Astrocyte (in vitro differentiated cells and primary cell): ENCODE measurements at regions not wholly inside any gene's neighbourhood (a gene's known extent, or its start where the extent isn't known, plus 50 kb on each side); places are given as distances from the start of the nearest gene placed in this dataset.

Experiments
- DNase-seq: peaks from one replicate; pipeline ENCODE4 v3.0.0-alpha.2; 2010; ENCODE audit warnings: low read depth
- FAIRE-seq: peaks from 2 replicates; lab custom pipeline; 2011; peaks lifted over from hg19 to GRCh38; lab: Jason Lieb, UNC
- H2AFZ ChIP-seq: 2 replicates; pipeline ENCODE4 v1.6.0; 2012; ENCODE audit warnings: low read depth, low read length, inconsistent platforms
- H3K27ac ChIP-seq: 2 replicates; pipeline ENCODE4 v1.5.1; 2011; ENCODE audit warnings: low read depth, low read length, inconsistent platforms
- H3K27me3 ChIP-seq: 2 replicates; pipeline ENCODE4 v1.6.0; 2011; ENCODE audit warnings: low read length, inconsistent platforms; ENCODE audit not compliant: insufficient read depth
- H3K36me3 ChIP-seq: 2 replicates; pipeline ENCODE4 v1.5.1; 2011; ENCODE audit warnings: low read length, inconsistent platforms; ENCODE audit not compliant: insufficient read depth
- H3K4me1 ChIP-seq: 2 replicates; pipeline ENCODE4 v1.5.1; 2011; ENCODE audit warnings: low read length, inconsistent platforms; ENCODE audit not compliant: insufficient read depth
- H3K4me2 ChIP-seq: 2 replicates; pipeline ENCODE4 v1.6.0; 2012; ENCODE audit warnings: low read length, inconsistent platforms
- H3K4me3 ChIP-seq: 2 replicates; pipeline ENCODE4 v1.5.1; 2011; ENCODE audit warnings: low read depth, mild to moderate bottlenecking, low read length, inconsistent platforms; ENCODE audit not compliant: insufficient read depth
- H3K79me2 ChIP-seq: 2 replicates; pipeline ENCODE4 v1.6.0; 2012; ENCODE audit warnings: mild to moderate bottlenecking, low read length, inconsistent platforms; ENCODE audit not compliant: insufficient read depth
- H3K9ac ChIP-seq: 2 replicates; pipeline ENCODE4 v1.6.0; 2012; ENCODE audit warnings: mild to moderate bottlenecking, low read length, inconsistent platforms
- H3K9me3 ChIP-seq: 2 replicates; pipeline ENCODE4 v1.5.1; 2012; ENCODE audit warnings: low read depth, mild to moderate bottlenecking, low read length, inconsistent platforms; ENCODE audit not compliant: insufficient read depth
- H4K20me1 ChIP-seq: 2 replicates; pipeline ENCODE4 v1.6.0; 2012; ENCODE audit warnings: low read length, inconsistent platforms; ENCODE audit not compliant: insufficient read depth
- H3K27ac Mint-ChIP-seq: one replicate; pipeline ENCODE4 v1.8.0; 2021; ENCODE audit warnings: mild to moderate bottlenecking, mixed read lengths; ENCODE audit not compliant: unreplicated experiment
- H3K27me3 Mint-ChIP-seq: one replicate; pipeline ENCODE4 v1.8.0; 2021; ENCODE audit warnings: low read depth, mixed read lengths; ENCODE audit not compliant: unreplicated experiment
- H3K36me3 Mint-ChIP-seq: one replicate; pipeline ENCODE4 v1.8.0; 2021; ENCODE audit warnings: low read depth, mixed read lengths; ENCODE audit not compliant: unreplicated experiment
- H3K4me1 Mint-ChIP-seq: one replicate; pipeline ENCODE4 v1.8.0; 2021; ENCODE audit warnings: low read depth, mixed read lengths; ENCODE audit not compliant: unreplicated experiment
- H3K4me3 Mint-ChIP-seq: one replicate; pipeline ENCODE4 v1.8.0; 2021; ENCODE audit warnings: mild to moderate bottlenecking, moderate library complexity, mixed read lengths; ENCODE audit not compliant: unreplicated experiment
- H3K9me3 Mint-ChIP-seq: one replicate; pipeline ENCODE4 v1.8.0; 2021; ENCODE audit warnings: mild to moderate bottlenecking, mixed read lengths; ENCODE audit not compliant: unreplicated experiment
- CTCF ChIP-seq: IDR thresholded peaks from 2 replicates; pipeline ENCODE4 v1.5.1; 2011; ENCODE audit warnings: low read depth, mild to moderate bottlenecking, inconsistent platforms, low read length, moderate library complexity; ENCODE audit not compliant: insufficient read depth
- EZH2 ChIP-seq: IDR thresholded peaks from 2 replicates; pipeline ENCODE4 v1.6.1; 2012; ENCODE audit warnings: mild to moderate bottlenecking, low read length, inconsistent platforms; ENCODE audit not compliant: insufficient read depth

GRCh38 chr9:103928442-103928841 lies 165.7 kb upstream of the SMC2 start:
- no peak for DNase-seq
- Histone ChIP-seq H3K9ac (no peak overlapping the region), H3K9me3 (no peaks in the 10 kb centered on the region), H3K36me3 (no peaks in the 10 kb centered on the region), H2AFZ (no peak overlapping the region), H3K27me3 (no peaks in the 10 kb centered on the region), H3K27ac (no peak overlapping the region), H3K4me1 (no peaks in the 10 kb centered on the region), H3K79me2 (no peaks in the 10 kb centered on the region), H3K4me3 (no peak overlapping the region), H4K20me1 (no peaks in the 10 kb centered on the region), H3K4me2 (no peak overlapping the region)
- H3K4me1 Mint-ChIP-seq = no peaks in the 10 kb centered on the region
- H3K4me3 Mint-ChIP-seq = no peak overlapping the region
- no peaks in the 10 kb centered on the region for H3K9me3 Mint-ChIP-seq
- H3K27ac Mint-ChIP-seq = no peak overlapping the region
- FAIRE-seq = no peak
- TF ChIP-seq CTCF (no peak), EZH2 (no peak)
- H3K27me3 Mint-ChIP-seq = no peaks in the 10 kb centered on the region
- H3K36me3 Mint-ChIP-seq = no peaks in the 10 kb centered on the region

GRCh38 chr9:103941104-103941503 lies 153.0 kb upstream of the SMC2 start:
- no peak overlapping the region for H2AFZ ChIP-seq
- no peaks in the 10 kb centered on the region for H3K4me1 ChIP-seq
- H3K4me2 ChIP-seq = no peak overlapping the region
- FAIRE-seq = no peak
- H3K4me3 Mint-ChIP-seq = no peak overlapping the region
- H3K27ac Mint-ChIP-seq = no peak overlapping the region
- no peaks in the 10 kb centered on the region for H3K79me2 ChIP-seq
- no peaks in the 10 kb centered on the region for H3K4me1 Mint-ChIP-seq
- no peaks in the 10 kb centered on the region for H4K20me1 ChIP-seq
- no peak overlapping the region for H3K27ac ChIP-seq
- H3K36me3 Mint-ChIP-seq = no peaks in the 10 kb centered on the region
- H3K4me3 ChIP-seq = no peak overlapping the region
- H3K27me3 Mint-ChIP-seq = no peaks in the 10 kb centered on the region
- no peaks in the 10 kb centered on the region for H3K27me3 ChIP-seq
- no peaks in the 10 kb centered on the region for H3K36me3 ChIP-seq
- no peaks in the 10 kb centered on the region for H3K9me3 ChIP-seq
- H3K9me3 Mint-ChIP-seq = no peaks in the 10 kb centered on the region
- TF ChIP-seq CTCF (no peak), EZH2 (no peak)
- DNase-seq = no peak
- H3K9ac ChIP-seq = no peak overlapping the region

- Mint-ChIP-seq H3K4me1 (no peaks in the 10 kb centered on the region), H3K9me3 (no peaks in the 10 kb centered on the region), H3K27ac (no peak overlapping the region), H3K4me3 (no peak overlapping the region), H3K27me3 (no peaks in the 10 kb centered on the region), H3K36me3 (no peaks in the 10 kb centered on the region)
- no peaks in the 10 kb centered on the region for H3K9me3 ChIP-seq
- H3K4me3 ChIP-seq = no peak overlapping the region
- TF ChIP-seq CTCF (no peak), EZH2 (no peak)
- H3K4me2 ChIP-seq = no peak overlapping the region
- no peaks in the 10 kb centered on the region for H3K79me2 ChIP-seq
- DNase-seq (no peak), FAIRE-seq (no peak)
- H4K20me1 ChIP-seq = no peaks in the 10 kb centered on the region
- no peaks in the 10 kb centered on the region for H3K4me1 ChIP-seq
- no peak overlapping the region for H2AFZ ChIP-seq
- H3K9ac ChIP-seq = no peak overlapping the region
- no peak overlapping the region for H3K27ac ChIP-seq
- H3K36me3 ChIP-seq = no peaks in the 10 kb centered on the region
- H3K27me3 ChIP-seq = no peaks in the 10 kb centered on the region
These were observed 151.9 kb upstream of the SMC2 start for GRCh38 chr9:103942200-103942599.
